ENCODE measurements at regions not wholly inside any gene's neighbourhood (a gene's known extent, or its start where the extent isn't known, plus 50 kb on each side); places are given as distances from the start of the nearest gene placed in this dataset.

DNA sequence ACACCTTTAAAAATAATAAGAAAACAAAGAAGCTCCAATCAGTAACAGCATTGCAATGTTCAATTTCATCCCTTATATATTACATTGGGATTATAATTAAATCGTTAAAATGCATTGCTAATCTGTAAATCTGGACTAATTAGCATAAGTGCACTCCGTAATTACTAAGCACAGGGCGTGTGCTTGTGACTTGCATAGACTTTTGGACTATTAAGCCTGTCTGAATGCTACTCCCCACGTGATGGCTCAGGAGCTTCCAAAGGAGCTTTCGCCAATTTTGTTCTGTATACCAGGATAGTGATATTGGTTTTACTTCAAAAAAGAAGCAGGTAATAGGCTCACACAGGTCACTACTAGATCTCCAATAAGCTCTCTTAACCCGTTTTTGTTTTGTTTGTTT lies 497.1 kb downstream of the SMARCA1 start:
- no peak overlapping the region for H3K4me3 Mint-ChIP-seq
- Histone ChIP-seq H2BK15ac (ENCODE audit: low read depth, low read length) (no peak overlapping the region), H3K23ac (ENCODE audit: insufficient read length, low read depth, low read length) (no peak overlapping the region), H3K4ac (ENCODE audit: low read depth, low read length) (no peak overlapping the region), H3K56ac (ENCODE audit: insufficient read length, low read depth, low read length) (no peak overlapping the region), H3K18ac (ENCODE audit: insufficient read length, low read depth, low read length) (no peak overlapping the region), H3K27ac (ENCODE audit: insufficient read length, low read depth, low read length) (no peak overlapping the region), H3K23me2 (ENCODE audit: insufficient read length, low read depth, low read length, poor library complexity, severe bottlenecking) (no peaks in the 10 kb centered on the region), H3K79me2 (ENCODE audit: insufficient read depth, low read length) (no peaks in the 10 kb centered on the region), H4K8ac (replicated peaks; ENCODE audit: insufficient read length, low read depth, low read length) (no peak overlapping the region), H2BK5ac (ENCODE audit: insufficient read length, low read length) (no peak overlapping the region), H3K27me3 (ENCODE audit: insufficient read depth, low read length) (no peaks in the 10 kb centered on the region), H3K14ac (ENCODE audit: insufficient read depth, low read length) (no peak overlapping the region), H2BK120ac (ENCODE audit: low read depth, low read length, poor library complexity, severe bottlenecking) (no peak overlapping the region), H3T11ph (ENCODE audit: low read length) (no peak overlapping the region), H2BK20ac (ENCODE audit: low read depth, low read length, poor library complexity, severe bottlenecking) (no peak overlapping the region), H3K79me1 (ENCODE audit: insufficient read depth, low read depth, low read length, poor library complexity, severe bottlenecking) (no peaks in the 10 kb centered on the region), H4K20me1 (ENCODE audit: control insufficient read depth, insufficient read depth, insufficient read length) (no peaks in the 10 kb centered on the region), H2BK12ac (ENCODE audit: insufficient read length, low read depth, low read length) (no peak overlapping the region), H3K4me1 (ENCODE audit: insufficient read depth, low read length) (no peaks in the 10 kb centered on the region), H3K9me3 (ENCODE audit: control insufficient read depth, low read depth, low read length) (no peaks in the 10 kb centered on the region), H2AK5ac (ENCODE audit: insufficient read length, low read length) (no peak overlapping the region), H3K4me2 (ENCODE audit: insufficient read depth, insufficient read length, low read length) (no peak overlapping the region), H3K9ac (ENCODE audit: extremely low read depth, insufficient read length, low read length) (no peak overlapping the region), H4K5ac (ENCODE audit: insufficient read length, low read depth, low read length) (no peak overlapping the region), H2AFZ (ENCODE audit: low read length) (no peak overlapping the region), H4K91ac (ENCODE audit: insufficient read length, low read depth, low read length) (no peak overlapping the region)
- DNase-seq: no peak
- H3K9me3 Mint-ChIP-seq: peaks cover 6 to 13% of the 10 kb centered on the region in 2 experiments; a peak in 4 of 5 replicates
- WGBS (ENCODE audit: extremely low coverage, insufficient read length, low lambda C conversion rate): no CpG with 5 or more reads among the region's 6 CpGs
- TF ChIP-seq, protein P1, sequence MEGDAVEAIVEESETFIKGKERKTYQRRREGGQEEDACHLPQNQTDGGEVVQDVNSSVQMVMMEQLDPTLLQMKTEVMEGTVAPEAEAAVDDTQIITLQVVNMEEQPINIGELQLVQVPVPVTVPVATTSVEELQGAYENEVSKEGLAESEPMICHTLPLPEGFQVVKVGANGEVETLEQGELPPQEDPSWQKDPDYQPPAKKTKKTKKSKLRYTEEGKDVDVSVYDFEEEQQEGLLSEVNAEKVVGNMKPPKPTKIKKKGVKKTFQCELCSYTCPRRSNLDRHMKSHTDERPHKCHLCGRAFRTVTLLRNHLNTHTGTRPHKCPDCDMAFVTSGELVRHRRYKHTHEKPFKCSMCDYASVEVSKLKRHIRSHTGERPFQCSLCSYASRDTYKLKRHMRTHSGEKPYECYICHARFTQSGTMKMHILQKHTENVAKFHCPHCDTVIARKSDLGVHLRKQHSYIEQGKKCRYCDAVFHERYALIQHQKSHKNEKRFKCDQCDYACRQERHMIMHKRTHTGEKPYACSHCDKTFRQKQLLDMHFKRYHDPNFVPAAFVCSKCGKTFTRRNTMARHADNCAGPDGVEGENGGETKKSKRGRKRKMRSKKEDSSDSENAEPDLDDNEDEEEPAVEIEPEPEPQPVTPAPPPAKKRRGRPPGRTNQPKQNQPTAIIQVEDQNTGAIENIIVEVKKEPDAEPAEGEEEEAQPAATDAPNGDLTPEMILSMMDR (conservative IDR thresholded peaks at IDR 0.05): no peak
- H3K27ac Mint-ChIP-seq: no peak overlapping the region
- H3K36me3 Mint-ChIP-seq (ENCODE audit: insufficient read depth in 1 of 3, low read depth in 3 of 3): peaks cover 4 to 15% (median 14%) of the 10 kb centered on the region in 3 experiments; a peak in 6 of 7 replicates
- peaks cover 4 to 8% of the 10 kb centered on the region in 2 experiments for H3K4me1 Mint-ChIP-seq
- no peaks in the 10 kb centered on the region for H3K27me3 Mint-ChIP-seq (ENCODE audit: low read depth)

Measured in H9 (cell line).